HCT116 (cell line): ENCODE measurements at regions not wholly inside any gene's neighbourhood (a gene's known extent, or its start where the extent isn't known, plus 50 kb on each side); places are given as distances from the start of the nearest gene placed in this dataset.

Experiments
- ATAC-seq: fragments of 200-7000 bp; cut with Tn5 transposase; 2 replicates; pipeline ENCODE4 v1.9.1; 2020; ENCODE audit warnings: mild to moderate bottlenecking, moderate library complexity
- BruUV-seq: library from RNA; stranded (reverse); fragments of 400-500 nt; replicated peaks from 2 replicates; lab custom pipeline; 2021; lab: Mats Ljungman, UMichigan
- CTCF ChIA-PET: fragments of 300-600 bp; sonication (Branson Sonifier 250); formaldehyde crosslinking; loops from one replicate; lab custom pipeline; 2021; ENCODE audit warnings: antibody characterized with exemption; lab: Charles Lee
- POLR2A ChIA-PET: fragments of 300-600, 350-600 bp; sonication (Branson Sonifier 250); formaldehyde crosslinking; loops from one replicate; lab custom pipeline; 2021; ENCODE audit warnings: antibody characterized with exemption; lab: Charles Lee
- RAD21 ChIA-PET, 2 experiments: fragments of 300-600 bp; sonication (Branson Sonifier 250); formaldehyde crosslinking; loops; one replicate each; lab custom pipeline; 2023; ENCODE audit warnings: low total read pairs in 2 of 2; ENCODE audit not compliant: uncharacterized antibody in 2 of 2, unreplicated experiment in 2 of 2, low non-redundant PET in 1 of 2; lab: Charles Lee
- DNase-seq: peaks from one replicate; pipeline ENCODE4 v3.0.0-alpha.2; 2010; ENCODE audit warnings: low read depth, low spot score
- H2AFZ ChIP-seq: fragments of 200-600 bp; shearing (Covaris generic), sonication (generic); 2 replicates; pipeline ENCODE4 v1.6.1; 2017; ENCODE audit warnings: low read depth, mixed run types, mixed read lengths, antibody characterized with exemption, low read length; ENCODE audit not compliant: poor library complexity, severe bottlenecking
- H3K27ac ChIP-seq: 2 replicates; pipeline ENCODE4 v1.5.1; 2012; ENCODE audit warnings: low read depth, low read length
- H3K27me3 ChIP-seq: fragments of 200-600 bp; sonication (generic); 2 replicates; pipeline ENCODE4 v1.6.1; 2016; ENCODE audit warnings: mixed run types, low read length, mixed read lengths; ENCODE audit not compliant: insufficient read depth
- H3K36me3 ChIP-seq, 2 experiments: fragments of 200-500 bp in 1 of 2; fragments of 200-600 bp in 1 of 2; sonication (Bioruptor generic) in 1 of 2; sonication (generic) in 1 of 2; 2 replicates each; pipeline versions ENCODE4 v1.5.1 to v1.6.1; 2014 to 2016; ENCODE audit warnings: low read length in 2 of 2, inconsistent platforms in 1 of 2, mixed read lengths in 1 of 2, mixed run types in 1 of 2; ENCODE audit not compliant: insufficient read depth in 2 of 2, control insufficient read depth in 1 of 2
- H3K4me1 ChIP-seq, 2 experiments: fragments of 200-600 bp in 1 of 2; sonication (generic) in 1 of 2; 2 replicates each; pipeline versions ENCODE4 v1.5.1 to v1.6.1; 2012 to 2017; ENCODE audit warnings: low read length in 2 of 2, inconsistent platforms in 1 of 2, mild to moderate bottlenecking in 1 of 2, mixed read lengths in 1 of 2, mixed run types in 1 of 2, moderate library complexity in 1 of 2; ENCODE audit not compliant: insufficient read depth in 2 of 2, control insufficient read depth in 1 of 2
- H3K4me2 ChIP-seq: fragments of 200-600 bp; sonication (generic); 2 replicates; pipeline ENCODE4 v1.6.1; 2017; ENCODE audit warnings: mixed run types, low read length, mixed read lengths
- H3K4me3 ChIP-seq, 2 experiments: fragments of 200-600 bp in 1 of 2; sonication (generic) in 1 of 2; replicated peaks in 1 of 2; 2 replicates each; pipeline ENCODE4 v1.5.1; 2011 to 2016; ENCODE audit warnings: low read length in 2 of 2, control low read depth in 1 of 2, low read depth in 1 of 2, mild to moderate bottlenecking in 1 of 2, mixed read lengths in 1 of 2, mixed run types in 1 of 2
- H3K79me2 ChIP-seq: fragments of 200-600 bp; sonication (generic); 2 replicates; pipeline ENCODE4 v1.6.1; 2017; ENCODE audit warnings: mild to moderate bottlenecking, mixed run types, low read length, moderate library complexity, mixed read lengths; ENCODE audit not compliant: insufficient read depth
- H3K9ac ChIP-seq: fragments of 200-600 bp; sonication (generic); 2 replicates; pipeline ENCODE4 v1.6.1; 2016; ENCODE audit warnings: low read length, mixed read lengths
- H3K9me2 ChIP-seq: fragments of 200-600 bp; sonication (generic), shearing (Covaris generic); 2 replicates; pipeline ENCODE4 v1.6.1; 2017; ENCODE audit warnings: mixed run types, mild to moderate bottlenecking, moderate library complexity; ENCODE audit not compliant: insufficient read depth
- H3K9me3 ChIP-seq, 2 experiments: fragments of 200-500 bp in 1 of 2; fragments of 200-600 bp in 1 of 2; sonication (Bioruptor generic) in 1 of 2; sonication (generic) in 1 of 2; 2 replicates each; pipeline ENCODE4 v1.6.1; 2014 to 2017; ENCODE audit warnings: low read length in 2 of 2, mixed read lengths in 2 of 2, inconsistent platforms in 1 of 2, low read depth in 1 of 2, mild to moderate bottlenecking in 1 of 2, mixed run types in 1 of 2, moderate library complexity in 1 of 2; ENCODE audit not compliant: control insufficient read depth in 1 of 2, insufficient read depth in 1 of 2
- H4K20me1 ChIP-seq: fragments of 200-600 bp; sonication (generic), shearing (Covaris generic); 2 replicates; pipeline ENCODE4 v1.6.1; 2017; ENCODE audit warnings: mixed run types, mild to moderate bottlenecking, moderate library complexity; ENCODE audit not compliant: insufficient read depth
- CBX3 ChIP-seq: IDR thresholded peaks from 2 replicates; pipeline ENCODE4 v1.6.1; 2012; ENCODE audit warnings: low read depth
- EGR1 ChIP-seq: IDR thresholded peaks from 2 replicates; pipeline ENCODE4 v1.6.1; 2012; ENCODE audit warnings: low read depth
- ELF1 ChIP-seq: IDR thresholded peaks from 2 replicates; pipeline ENCODE4 v1.6.1; 2012; ENCODE audit warnings: low read depth, borderline replicate concordance
- EZH2 ChIP-seq: fragments of 200-600 bp; sonication (generic); IDR thresholded peaks from 2 replicates; pipeline ENCODE4 v1.6.1; 2017; ENCODE audit warnings: antibody characterized with exemption, mixed run types
- JUND ChIP-seq: IDR thresholded peaks from 2 replicates; pipeline ENCODE4 v1.6.1; 2012
- MAX ChIP-seq: IDR thresholded peaks from 2 replicates; pipeline ENCODE4 v1.6.1; 2012
- POLR2A ChIP-seq: IDR thresholded peaks from 2 replicates; pipeline ENCODE4 v1.7.0; 2011; ENCODE audit warnings: borderline replicate concordance; ENCODE audit not compliant: insufficient read depth, insufficient read length; ENCODE audit errors: extremely low read depth
- POLR2AphosphoS5 ChIP-seq: IDR thresholded peaks from 2 replicates; pipeline ENCODE4 v1.6.1; 2011; ENCODE audit warnings: mild to moderate bottlenecking, low read depth, low read length, moderate library complexity
- SIN3A ChIP-seq: IDR thresholded peaks from 2 replicates; pipeline ENCODE4 v1.6.1; 2012; ENCODE audit warnings: low read depth
- SP1 ChIP-seq: IDR thresholded peaks from 2 replicates; pipeline ENCODE4 v1.6.1; 2012; ENCODE audit warnings: low read depth
- SRF ChIP-seq: IDR thresholded peaks from 2 replicates; pipeline ENCODE4 v1.6.1; 2012; ENCODE audit warnings: low read depth
- TCF7L2 ChIP-seq: IDR thresholded peaks from 2 replicates; pipeline ENCODE4 v1.7.0; 2011; ENCODE audit warnings: borderline replicate concordance, inconsistent platforms; ENCODE audit not compliant: insufficient read depth, insufficient read length; ENCODE audit errors: extremely low read depth
- YY1 ChIP-seq: IDR thresholded peaks from 2 replicates; pipeline ENCODE4 v1.6.1; 2011; ENCODE audit warnings: low read length, low read depth, moderate library complexity, mild to moderate bottlenecking; ENCODE audit not compliant: insufficient replicate concordance; ENCODE audit errors: extremely low read depth
- intact Hi-C: fragments of 100-400 bp; cut with micrococcal nuclease; formaldehyde crosslinking; loops from 2 replicates; pipeline ENCODE4 v1.10.0; 2022
- TF ChIP-seq, protein P1 (sequence below): IDR thresholded peaks from 2 replicates; pipeline ENCODE4 v1.6.1; 2012; ENCODE audit warnings: low read depth
- TF ChIP-seq, protein P2 (sequence below): IDR thresholded peaks from 2 replicates; pipeline ENCODE4 v1.6.1; 2011; ENCODE audit warnings: mild to moderate bottlenecking, low read length, moderate library complexity; ENCODE audit not compliant: insufficient replicate concordance; ENCODE audit errors: extremely low read depth

DNA sequence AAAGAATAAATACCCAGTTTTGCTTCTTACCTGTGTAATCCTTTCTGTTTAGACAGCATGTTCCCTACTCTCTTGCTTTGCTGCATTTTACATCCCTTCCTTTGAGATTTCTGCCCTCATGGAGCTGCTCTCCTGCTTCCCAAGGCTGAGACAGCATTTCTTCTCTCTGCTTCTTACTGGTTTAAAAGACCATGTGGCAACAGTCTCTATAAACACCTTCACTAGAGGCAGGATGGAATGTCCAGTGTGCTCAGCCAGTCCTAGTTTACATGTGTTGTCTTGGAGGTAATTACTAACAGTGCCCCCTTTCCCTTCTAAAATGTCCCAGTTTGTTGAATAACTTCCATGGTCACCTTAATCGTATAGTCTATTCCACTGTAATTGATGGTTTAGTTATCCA lies 262.3 kb downstream of the CNTN3 start:
- no peaks in the 10 kb centered on the region for H3K79me2 ChIP-seq

More for the DNA sequence above, 262.3 kb downstream of the CNTN3 start:
- RAD21 ChIA-PET, result no interaction called here
- Histone ChIP-seq H3K9ac (no peak overlapping the region), H3K9me3 (peaks cover 4 to 14% of the 10 kb centered on the region in 2 experiments; a peak in 2 of 4 replicates), H3K27ac (no peak overlapping the region), H3K4me1 (no peaks in the 10 kb centered on the region), H3K27me3 (no peaks in the 10 kb centered on the region), H3K4me2 (no peak overlapping the region), H3K36me3 (no peaks in the 10 kb centered on the region), H4K20me1 (no peaks in the 10 kb centered on the region), H2AFZ (no peak overlapping the region), H3K4me3 (no peak overlapping the region), H3K9me2 (no peaks in the 10 kb centered on the region)
- ATAC-seq (no peak), DNase-seq (no peak)
- POLR2A ChIA-PET, result no interaction called here
- CTCF ChIA-PET, result no interaction called here
- no peak for TF ChIP-seq SIN3A
- TF ChIP-seq YY1, result no peak
- no peak for TF ChIP-seq CBX3
- no peak for TF ChIP-seq EGR1
- no peak for TF ChIP-seq SP1
- no peak for TF ChIP-seq MAX
- TF ChIP-seq TCF7L2, result no peak
- TF ChIP-seq EZH2, result no peak
- TF ChIP-seq, protein P1, sequence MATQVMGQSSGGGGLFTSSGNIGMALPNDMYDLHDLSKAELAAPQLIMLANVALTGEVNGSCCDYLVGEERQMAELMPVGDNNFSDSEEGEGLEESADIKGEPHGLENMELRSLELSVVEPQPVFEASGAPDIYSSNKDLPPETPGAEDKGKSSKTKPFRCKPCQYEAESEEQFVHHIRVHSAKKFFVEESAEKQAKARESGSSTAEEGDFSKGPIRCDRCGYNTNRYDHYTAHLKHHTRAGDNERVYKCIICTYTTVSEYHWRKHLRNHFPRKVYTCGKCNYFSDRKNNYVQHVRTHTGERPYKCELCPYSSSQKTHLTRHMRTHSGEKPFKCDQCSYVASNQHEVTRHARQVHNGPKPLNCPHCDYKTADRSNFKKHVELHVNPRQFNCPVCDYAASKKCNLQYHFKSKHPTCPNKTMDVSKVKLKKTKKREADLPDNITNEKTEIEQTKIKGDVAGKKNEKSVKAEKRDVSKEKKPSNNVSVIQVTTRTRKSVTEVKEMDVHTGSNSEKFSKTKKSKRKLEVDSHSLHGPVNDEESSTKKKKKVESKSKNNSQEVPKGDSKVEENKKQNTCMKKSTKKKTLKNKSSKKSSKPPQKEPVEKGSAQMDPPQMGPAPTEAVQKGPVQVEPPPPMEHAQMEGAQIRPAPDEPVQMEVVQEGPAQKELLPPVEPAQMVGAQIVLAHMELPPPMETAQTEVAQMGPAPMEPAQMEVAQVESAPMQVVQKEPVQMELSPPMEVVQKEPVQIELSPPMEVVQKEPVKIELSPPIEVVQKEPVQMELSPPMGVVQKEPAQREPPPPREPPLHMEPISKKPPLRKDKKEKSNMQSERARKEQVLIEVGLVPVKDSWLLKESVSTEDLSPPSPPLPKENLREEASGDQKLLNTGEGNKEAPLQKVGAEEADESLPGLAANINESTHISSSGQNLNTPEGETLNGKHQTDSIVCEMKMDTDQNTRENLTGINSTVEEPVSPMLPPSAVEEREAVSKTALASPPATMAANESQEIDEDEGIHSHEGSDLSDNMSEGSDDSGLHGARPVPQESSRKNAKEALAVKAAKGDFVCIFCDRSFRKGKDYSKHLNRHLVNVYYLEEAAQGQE, result no peak
- no peak for TF ChIP-seq SRF
- TF ChIP-seq JUND, result no peak
- TF ChIP-seq, protein P2, sequence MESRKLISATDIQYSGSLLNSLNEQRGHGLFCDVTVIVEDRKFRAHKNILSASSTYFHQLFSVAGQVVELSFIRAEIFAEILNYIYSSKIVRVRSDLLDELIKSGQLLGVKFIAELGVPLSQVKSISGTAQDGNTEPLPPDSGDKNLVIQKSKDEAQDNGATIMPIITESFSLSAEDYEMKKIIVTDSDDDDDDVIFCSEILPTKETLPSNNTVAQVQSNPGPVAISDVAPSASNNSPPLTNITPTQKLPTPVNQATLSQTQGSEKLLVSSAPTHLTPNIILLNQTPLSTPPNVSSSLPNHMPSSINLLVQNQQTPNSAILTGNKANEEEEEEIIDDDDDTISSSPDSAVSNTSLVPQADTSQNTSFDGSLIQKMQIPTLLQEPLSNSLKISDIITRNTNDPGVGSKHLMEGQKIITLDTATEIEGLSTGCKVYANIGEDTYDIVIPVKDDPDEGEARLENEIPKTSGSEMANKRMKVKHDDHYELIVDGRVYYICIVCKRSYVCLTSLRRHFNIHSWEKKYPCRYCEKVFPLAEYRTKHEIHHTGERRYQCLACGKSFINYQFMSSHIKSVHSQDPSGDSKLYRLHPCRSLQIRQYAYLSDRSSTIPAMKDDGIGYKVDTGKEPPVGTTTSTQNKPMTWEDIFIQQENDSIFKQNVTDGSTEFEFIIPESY, result no peak
- no peak for TF ChIP-seq POLR2AphosphoS5
- TF ChIP-seq ELF1, result no peak
- no peak for TF ChIP-seq POLR2A
- intact Hi-C loops, result no loop called here
- no TSS peak for BruUV-seq
